K562 (cell line): ENCODE measurements at regions not wholly inside any gene's neighbourhood (a gene's known extent, or its start where the extent isn't known, plus 50 kb on each side); places are given as distances from the start of the nearest gene placed in this dataset.

Experiments used
- ZNF121 ChIP-seq: sonication (generic); formaldehyde crosslinking; conservative IDR thresholded peaks from 2 replicates; pipeline ENCODE4 v1.8.0; 2022; ENCODE audit warnings: missing genetic modification reagents
- ZNF589 ChIP-seq: fragments of 200-800 bp; sonication (Bioruptor generic); IDR thresholded peaks from 2 replicates; pipeline ENCODE4 v1.6.1; 2016; ENCODE audit warnings: low read depth, missing genetic modification characterization, missing compliant biosample characterization
- TF ChIP-seq, protein P1 (sequence below): fragments of 200-600 bp; sonication (generic); IDR thresholded peaks from one replicate; pipeline ENCODE4 v1.6.1; 2012; ENCODE audit warnings: mild to moderate bottlenecking, low read depth, low read length, inconsistent platforms

DNA sequence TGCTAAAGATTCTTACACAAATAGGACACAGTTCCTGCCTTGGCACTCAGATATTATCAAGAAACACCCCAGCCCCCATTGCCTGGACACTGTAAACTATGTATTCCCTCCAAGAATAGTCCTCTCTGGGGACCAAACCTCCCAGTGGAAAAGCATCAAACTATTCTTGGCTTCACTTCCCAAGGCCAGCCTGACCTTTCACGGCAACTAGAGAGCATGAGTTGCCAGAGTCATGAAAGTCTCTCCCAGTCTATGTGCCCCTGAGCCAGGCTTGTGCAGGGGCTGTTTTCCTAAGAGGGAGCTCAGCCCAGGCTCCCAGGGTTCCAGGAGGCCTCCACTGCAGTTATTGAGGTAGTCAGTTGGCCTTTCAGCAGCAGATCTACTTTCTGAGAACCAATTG lies 251.9 kb upstream of the TGFBR2 start (continued):
- TF ChIP-seq, protein P1, sequence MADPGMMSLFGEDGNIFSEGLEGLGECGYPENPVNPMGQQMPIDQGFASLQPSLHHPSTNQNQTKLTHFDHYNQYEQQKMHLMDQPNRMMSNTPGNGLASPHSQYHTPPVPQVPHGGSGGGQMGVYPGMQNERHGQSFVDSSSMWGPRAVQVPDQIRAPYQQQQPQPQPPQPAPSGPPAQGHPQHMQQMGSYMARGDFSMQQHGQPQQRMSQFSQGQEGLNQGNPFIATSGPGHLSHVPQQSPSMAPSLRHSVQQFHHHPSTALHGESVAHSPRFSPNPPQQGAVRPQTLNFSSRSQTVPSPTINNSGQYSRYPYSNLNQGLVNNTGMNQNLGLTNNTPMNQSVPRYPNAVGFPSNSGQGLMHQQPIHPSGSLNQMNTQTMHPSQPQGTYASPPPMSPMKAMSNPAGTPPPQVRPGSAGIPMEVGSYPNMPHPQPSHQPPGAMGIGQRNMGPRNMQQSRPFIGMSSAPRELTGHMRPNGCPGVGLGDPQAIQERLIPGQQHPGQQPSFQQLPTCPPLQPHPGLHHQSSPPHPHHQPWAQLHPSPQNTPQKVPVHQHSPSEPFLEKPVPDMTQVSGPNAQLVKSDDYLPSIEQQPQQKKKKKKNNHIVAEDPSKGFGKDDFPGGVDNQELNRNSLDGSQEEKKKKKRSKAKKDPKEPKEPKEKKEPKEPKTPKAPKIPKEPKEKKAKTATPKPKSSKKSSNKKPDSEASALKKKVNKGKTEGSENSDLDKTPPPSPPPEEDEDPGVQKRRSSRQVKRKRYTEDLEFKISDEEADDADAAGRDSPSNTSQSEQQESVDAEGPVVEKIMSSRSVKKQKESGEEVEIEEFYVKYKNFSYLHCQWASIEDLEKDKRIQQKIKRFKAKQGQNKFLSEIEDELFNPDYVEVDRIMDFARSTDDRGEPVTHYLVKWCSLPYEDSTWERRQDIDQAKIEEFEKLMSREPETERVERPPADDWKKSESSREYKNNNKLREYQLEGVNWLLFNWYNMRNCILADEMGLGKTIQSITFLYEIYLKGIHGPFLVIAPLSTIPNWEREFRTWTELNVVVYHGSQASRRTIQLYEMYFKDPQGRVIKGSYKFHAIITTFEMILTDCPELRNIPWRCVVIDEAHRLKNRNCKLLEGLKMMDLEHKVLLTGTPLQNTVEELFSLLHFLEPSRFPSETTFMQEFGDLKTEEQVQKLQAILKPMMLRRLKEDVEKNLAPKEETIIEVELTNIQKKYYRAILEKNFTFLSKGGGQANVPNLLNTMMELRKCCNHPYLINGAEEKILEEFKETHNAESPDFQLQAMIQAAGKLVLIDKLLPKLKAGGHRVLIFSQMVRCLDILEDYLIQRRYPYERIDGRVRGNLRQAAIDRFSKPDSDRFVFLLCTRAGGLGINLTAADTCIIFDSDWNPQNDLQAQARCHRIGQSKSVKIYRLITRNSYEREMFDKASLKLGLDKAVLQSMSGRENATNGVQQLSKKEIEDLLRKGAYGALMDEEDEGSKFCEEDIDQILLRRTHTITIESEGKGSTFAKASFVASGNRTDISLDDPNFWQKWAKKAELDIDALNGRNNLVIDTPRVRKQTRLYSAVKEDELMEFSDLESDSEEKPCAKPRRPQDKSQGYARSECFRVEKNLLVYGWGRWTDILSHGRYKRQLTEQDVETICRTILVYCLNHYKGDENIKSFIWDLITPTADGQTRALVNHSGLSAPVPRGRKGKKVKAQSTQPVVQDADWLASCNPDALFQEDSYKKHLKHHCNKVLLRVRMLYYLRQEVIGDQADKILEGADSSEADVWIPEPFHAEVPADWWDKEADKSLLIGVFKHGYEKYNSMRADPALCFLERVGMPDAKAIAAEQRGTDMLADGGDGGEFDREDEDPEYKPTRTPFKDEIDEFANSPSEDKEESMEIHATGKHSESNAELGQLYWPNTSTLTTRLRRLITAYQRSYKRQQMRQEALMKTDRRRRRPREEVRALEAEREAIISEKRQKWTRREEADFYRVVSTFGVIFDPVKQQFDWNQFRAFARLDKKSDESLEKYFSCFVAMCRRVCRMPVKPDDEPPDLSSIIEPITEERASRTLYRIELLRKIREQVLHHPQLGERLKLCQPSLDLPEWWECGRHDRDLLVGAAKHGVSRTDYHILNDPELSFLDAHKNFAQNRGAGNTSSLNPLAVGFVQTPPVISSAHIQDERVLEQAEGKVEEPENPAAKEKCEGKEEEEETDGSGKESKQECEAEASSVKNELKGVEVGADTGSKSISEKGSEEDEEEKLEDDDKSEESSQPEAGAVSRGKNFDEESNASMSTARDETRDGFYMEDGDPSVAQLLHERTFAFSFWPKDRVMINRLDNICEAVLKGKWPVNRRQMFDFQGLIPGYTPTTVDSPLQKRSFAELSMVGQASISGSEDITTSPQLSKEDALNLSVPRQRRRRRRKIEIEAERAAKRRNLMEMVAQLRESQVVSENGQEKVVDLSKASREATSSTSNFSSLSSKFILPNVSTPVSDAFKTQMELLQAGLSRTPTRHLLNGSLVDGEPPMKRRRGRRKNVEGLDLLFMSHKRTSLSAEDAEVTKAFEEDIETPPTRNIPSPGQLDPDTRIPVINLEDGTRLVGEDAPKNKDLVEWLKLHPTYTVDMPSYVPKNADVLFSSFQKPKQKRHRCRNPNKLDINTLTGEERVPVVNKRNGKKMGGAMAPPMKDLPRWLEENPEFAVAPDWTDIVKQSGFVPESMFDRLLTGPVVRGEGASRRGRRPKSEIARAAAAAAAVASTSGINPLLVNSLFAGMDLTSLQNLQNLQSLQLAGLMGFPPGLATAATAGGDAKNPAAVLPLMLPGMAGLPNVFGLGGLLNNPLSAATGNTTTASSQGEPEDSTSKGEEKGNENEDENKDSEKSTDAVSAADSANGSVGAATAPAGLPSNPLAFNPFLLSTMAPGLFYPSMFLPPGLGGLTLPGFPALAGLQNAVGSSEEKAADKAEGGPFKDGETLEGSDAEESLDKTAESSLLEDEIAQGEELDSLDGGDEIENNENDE = no peak
- TF ChIP-seq ZNF589 (CRISPR knock-in tag) = no peak
- no peak for TF ChIP-seq ZNF121 (CRISPR knock-in tag)
- TF ChIP-seq, all 486 proteins: peak for 0
